ENCODE measurements at regions not wholly inside any gene's neighbourhood (a gene's known extent, or its start where the extent isn't known, plus 50 kb on each side); places are given as distances from the start of the nearest gene placed in this dataset.

DNA sequence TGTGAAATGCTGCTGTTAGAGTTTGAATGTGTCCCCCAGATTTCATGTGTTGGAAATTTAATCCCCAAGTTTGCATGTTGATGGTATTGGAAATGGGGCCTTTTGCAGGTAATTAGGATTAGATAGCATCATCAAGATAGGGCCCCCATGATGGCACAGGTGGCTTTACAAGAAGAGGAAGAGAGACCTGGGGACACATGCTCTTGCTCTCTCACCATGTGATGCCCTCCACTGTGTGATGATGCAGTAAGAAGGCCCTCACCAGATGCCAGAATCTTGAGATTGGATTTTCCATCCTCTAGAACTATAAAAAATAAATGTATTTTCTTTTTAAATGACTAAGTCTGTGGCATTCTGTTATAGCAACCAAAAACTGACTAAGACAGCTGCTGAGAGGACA is 57.0 kb upstream of the NEK7 start:
- no peak for DNase-seq
- Histone ChIP-seq H3K4me3 (ENCODE audit: low read depth, low read length) (no peak overlapping the region), H3K27me3 (replicated peaks) (no peaks in the 10 kb centered on the region), H3K36me3 (replicated peaks) (no peaks in the 10 kb centered on the region), H3K27ac (no peak overlapping the region)
- in situ Hi-C loops (cut with HindIII; ENCODE audit: low pct_ligation_motif_present, low sequenced_read_pairs): no loop called here
- TF ChIP-seq, protein P1, sequence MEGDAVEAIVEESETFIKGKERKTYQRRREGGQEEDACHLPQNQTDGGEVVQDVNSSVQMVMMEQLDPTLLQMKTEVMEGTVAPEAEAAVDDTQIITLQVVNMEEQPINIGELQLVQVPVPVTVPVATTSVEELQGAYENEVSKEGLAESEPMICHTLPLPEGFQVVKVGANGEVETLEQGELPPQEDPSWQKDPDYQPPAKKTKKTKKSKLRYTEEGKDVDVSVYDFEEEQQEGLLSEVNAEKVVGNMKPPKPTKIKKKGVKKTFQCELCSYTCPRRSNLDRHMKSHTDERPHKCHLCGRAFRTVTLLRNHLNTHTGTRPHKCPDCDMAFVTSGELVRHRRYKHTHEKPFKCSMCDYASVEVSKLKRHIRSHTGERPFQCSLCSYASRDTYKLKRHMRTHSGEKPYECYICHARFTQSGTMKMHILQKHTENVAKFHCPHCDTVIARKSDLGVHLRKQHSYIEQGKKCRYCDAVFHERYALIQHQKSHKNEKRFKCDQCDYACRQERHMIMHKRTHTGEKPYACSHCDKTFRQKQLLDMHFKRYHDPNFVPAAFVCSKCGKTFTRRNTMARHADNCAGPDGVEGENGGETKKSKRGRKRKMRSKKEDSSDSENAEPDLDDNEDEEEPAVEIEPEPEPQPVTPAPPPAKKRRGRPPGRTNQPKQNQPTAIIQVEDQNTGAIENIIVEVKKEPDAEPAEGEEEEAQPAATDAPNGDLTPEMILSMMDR (IDR thresholded peaks at IDR 0.05; ENCODE audit: low read depth, low read length, missing control alignments): no peak

DNA sequence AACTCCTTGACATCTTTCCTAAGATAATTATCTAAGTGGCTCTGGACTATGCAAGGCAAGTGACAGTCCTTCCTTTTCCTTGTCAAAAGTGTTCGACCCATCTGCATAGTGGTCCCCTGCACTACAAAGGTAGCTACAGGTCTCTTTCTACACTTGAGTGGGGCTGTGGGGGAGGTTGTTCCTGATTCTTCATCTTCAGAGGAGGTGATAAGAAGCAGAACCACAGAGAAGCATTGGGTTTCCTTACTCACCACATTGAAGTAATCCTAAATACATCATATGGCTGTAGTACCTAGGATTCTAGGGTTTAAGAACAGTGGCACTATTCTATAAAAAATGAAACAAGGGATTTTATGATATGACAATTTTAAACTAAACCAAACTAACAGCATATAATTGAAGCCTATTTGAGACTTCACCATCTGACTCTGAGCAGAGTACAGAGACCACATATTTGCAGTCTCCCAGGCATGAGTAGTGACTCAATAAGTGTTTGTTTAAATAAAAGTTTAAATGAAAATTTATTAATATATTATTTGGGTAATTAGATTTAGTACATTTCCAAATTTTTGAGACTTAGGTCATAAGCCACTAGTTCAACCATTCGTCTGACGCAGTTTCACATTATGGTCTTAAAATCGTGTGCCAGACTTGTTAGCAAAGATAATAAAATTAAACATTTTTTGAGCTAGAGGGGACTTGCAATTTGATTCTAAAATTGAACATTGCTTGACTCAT is 54.9 kb upstream of the NEK7 start:
- Histone ChIP-seq H3K27ac (no peak overlapping the region), H3K36me3 (replicated peaks) (no peaks in the 10 kb centered on the region), H3K27me3 (replicated peaks) (no peaks in the 10 kb centered on the region), H3K4me3 (ENCODE audit: low read depth, low read length) (no peak overlapping the region)
- DNase-seq: no peak
- in situ Hi-C loops (cut with HindIII; ENCODE audit: low pct_ligation_motif_present, low sequenced_read_pairs): no loop called here
- TF ChIP-seq, protein P1 (IDR thresholded peaks at IDR 0.05; ENCODE audit: low read depth, low read length, missing control alignments): no peak

DNA sequence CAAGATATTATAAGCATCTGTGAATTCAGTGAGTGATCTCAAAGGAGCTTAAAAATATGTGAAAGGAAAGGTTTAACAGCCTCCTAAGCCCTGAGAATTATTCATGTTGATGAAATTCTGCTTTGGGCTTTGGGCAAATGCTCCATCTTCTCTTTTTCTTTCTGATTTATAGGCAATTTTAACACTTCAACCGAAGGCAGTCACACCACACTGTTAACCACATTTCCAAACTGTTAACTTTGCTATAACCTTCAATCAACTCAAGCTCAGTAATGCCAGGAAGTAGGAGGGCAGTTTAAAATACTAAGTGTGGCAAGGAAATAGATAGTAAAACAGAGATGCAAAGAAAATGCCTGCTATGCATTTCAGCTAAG is 54.4 kb upstream of the NEK7 start:
- no peak for DNase-seq
- Histone ChIP-seq H3K36me3 (replicated peaks) (no peaks in the 10 kb centered on the region), H3K4me3 (ENCODE audit: low read depth, low read length) (no peak overlapping the region), H3K27me3 (replicated peaks) (no peaks in the 10 kb centered on the region), H3K27ac (no peak overlapping the region)
- in situ Hi-C loops (cut with HindIII; ENCODE audit: low pct_ligation_motif_present, low sequenced_read_pairs): no loop called here
- TF ChIP-seq, protein P1 (IDR thresholded peaks at IDR 0.05; ENCODE audit: low read depth, low read length, missing control alignments): no peak

GRCh38 chr1:198105185-198105584 is 51.6 kb upstream of the NEK7 start:
- in situ Hi-C loops (cut with HindIII; ENCODE audit: low pct_ligation_motif_present, low sequenced_read_pairs): no loop called here
- H3K36me3 ChIP-seq (replicated peaks): no peaks in the 10 kb centered on the region
- H3K4me3 ChIP-seq (ENCODE audit: low read depth, low read length): no peak overlapping the region
- TF ChIP-seq, protein P1 (IDR thresholded peaks at IDR 0.05; ENCODE audit: low read depth, low read length, missing control alignments): no peak
- no peak for DNase-seq
- no peaks in the 10 kb centered on the region for H3K27me3 ChIP-seq (replicated peaks)
- no peak overlapping the region for H3K27ac ChIP-seq

GRCh38 chr1:198106011-198106410 is 50.8 kb upstream of the NEK7 start:
- H3K27ac ChIP-seq: no peak overlapping the region
- no peak overlapping the region for H3K4me3 ChIP-seq (ENCODE audit: low read depth, low read length)
- no peak for DNase-seq
- TF ChIP-seq, protein P1 (IDR thresholded peaks at IDR 0.05; ENCODE audit: low read depth, low read length, missing control alignments): no peak
- no peaks in the 10 kb centered on the region for H3K27me3 ChIP-seq (replicated peaks)
- no peaks in the 10 kb centered on the region for H3K36me3 ChIP-seq (replicated peaks)
- in situ Hi-C loops (cut with HindIII; ENCODE audit: low pct_ligation_motif_present, low sequenced_read_pairs): no loop called here
